ENCODE measurements at regions not wholly inside any gene's neighbourhood (a gene's known extent, or its start where the extent isn't known, plus 50 kb on each side); places are given as distances from the start of the nearest gene placed in this dataset.
"Not testable (repeated sequence)": the region's sequence is repeated elsewhere in the genome, so short reads cannot be mapped to it uniquely, and the experiment has no call there.

- no peak overlapping the region for H3K4me3 ChIP-seq (ENCODE audit: low read depth, low read length)
- no peak for TF ChIP-seq CTCF (IDR thresholded peaks at IDR 0.05; ENCODE audit: borderline replicate concordance, insufficient read depth, low read depth, low read length)
These were observed 70.9 kb upstream of the PPP1R26 start for GRCh38 chr9:135408476-135409254.

GRCh38 chr9:135409286-135410200 lies 70.0 kb upstream of the PPP1R26 start:
- TF ChIP-seq CTCF (IDR thresholded peaks at IDR 0.05; ENCODE audit: borderline replicate concordance, insufficient read depth, low read depth, low read length) = no peak
- H3K4me3 ChIP-seq (ENCODE audit: low read depth, low read length) = no peak overlapping the region

GRCh38 chr9:135410421-135410820 lies 69.2 kb upstream of the PPP1R26 start:
- no peak for TF ChIP-seq CTCF (IDR thresholded peaks at IDR 0.05; ENCODE audit: borderline replicate concordance, insufficient read depth, low read depth, low read length)
- no peak overlapping the region for H3K4me3 ChIP-seq (ENCODE audit: low read depth, low read length)

- TF ChIP-seq CTCF (IDR thresholded peaks at IDR 0.05; ENCODE audit: borderline replicate concordance, insufficient read depth, low read depth, low read length) = no peak
- H3K4me3 ChIP-seq (ENCODE audit: low read depth, low read length) = no peak overlapping the region
These were observed 68.6 kb upstream of the PPP1R26 start for GRCh38 chr9:135410831-135411473.

- H3K4me3 ChIP-seq (ENCODE audit: low read depth, low read length) = not testable (repeated sequence)
These were observed 68.0 kb upstream of the PPP1R26 start for GRCh38 chr9:135411605-135412004.

- peak; percentile 100 for TF ChIP-seq CTCF (IDR thresholded peaks at IDR 0.05; ENCODE audit: borderline replicate concordance, insufficient read depth, low read depth, low read length)
- not testable (repeated sequence) for H3K4me3 ChIP-seq (ENCODE audit: low read depth, low read length)
These were observed 67.1 kb upstream of the PPP1R26 start for GRCh38 chr9:135412315-135413085.

- no peak for TF ChIP-seq CTCF (IDR thresholded peaks at IDR 0.05; ENCODE audit: borderline replicate concordance, insufficient read depth, low read depth, low read length)
- no peak overlapping the region for H3K4me3 ChIP-seq (ENCODE audit: low read depth, low read length)
These were observed 66.6 kb upstream of the PPP1R26 start for GRCh38 chr9:135413086-135413375.

All from GM12875 (cell line).